MM.1S (cell line): ENCODE measurements at regions not wholly inside any gene's neighbourhood (a gene's known extent, or its start where the extent isn't known, plus 50 kb on each side); places are given as distances from the start of the nearest gene placed in this dataset.

Experiments
- DNase-seq: peaks from one replicate; pipeline ENCODE4 v3.0.0-alpha.2; 2015
- H2AFZ ChIP-seq: fragments of 300-600 bp; sonication (generic); 2 replicates; pipeline ENCODE4 v1.6.0; 2016; ENCODE audit warnings: antibody characterized with exemption, low read length
- H3F3A ChIP-seq: fragments of 300-600 bp; sonication (generic); 2 replicates; pipeline ENCODE4 v1.6.1; 2016; ENCODE audit warnings: mild to moderate bottlenecking, antibody characterized with exemption, low read length, moderate library complexity, mixed read lengths; ENCODE audit not compliant: insufficient read depth
- H3K27ac ChIP-seq: fragments of 300-600 bp; sonication (generic); 2 replicates; pipeline ENCODE4 v1.5.1; 2016; ENCODE audit warnings: mild to moderate bottlenecking, low read length
- H3K27me3 ChIP-seq: fragments of 300-600 bp; sonication (generic); replicated peaks from 2 replicates; pipeline ENCODE4 v1.6.0; 2016; ENCODE audit warnings: low read length; ENCODE audit not compliant: insufficient read depth
- H3K36me3 ChIP-seq: fragments of 300-600 bp; sonication (generic); replicated peaks from 2 replicates; pipeline ENCODE4 v1.6.1; 2016; ENCODE audit warnings: mild to moderate bottlenecking, low read length, mixed read lengths; ENCODE audit not compliant: insufficient read depth
- H3K4me1 ChIP-seq: fragments of 300-600 bp; sonication (generic); 2 replicates; pipeline ENCODE4 v1.6.1; 2016; ENCODE audit warnings: low read length, mixed read lengths
- H3K4me2 ChIP-seq: fragments of 300-600 bp; sonication (generic); 2 replicates; pipeline ENCODE4 v1.6.0; 2016; ENCODE audit warnings: low read depth, low read length
- H3K4me3 ChIP-seq: fragments of 300-600 bp; sonication (generic); 2 replicates; pipeline ENCODE4 v1.5.1; 2016; ENCODE audit warnings: low read length, mixed read lengths
- H3K79me2 ChIP-seq: fragments of 300-600 bp; sonication (generic); 2 replicates; pipeline ENCODE4 v1.6.1; 2016; ENCODE audit warnings: mixed run types, low read length, mixed read lengths
- H3K9ac ChIP-seq: fragments of 300-600 bp; sonication (generic); 2 replicates; pipeline ENCODE4 v1.6.1; 2016; ENCODE audit warnings: low read length, mixed read lengths
- H3K9me2 ChIP-seq: fragments of 300-600 bp; sonication (generic); replicated peaks from 2 replicates; pipeline ENCODE4 v1.6.1; 2016; ENCODE audit warnings: mild to moderate bottlenecking, low read length, mixed read lengths; ENCODE audit not compliant: insufficient read depth
- H3K9me3 ChIP-seq: fragments of 300-600 bp; sonication (generic); replicated peaks from 2 replicates; pipeline ENCODE4 v1.6.1; 2016; ENCODE audit warnings: mild to moderate bottlenecking, low read length, mixed read lengths; ENCODE audit not compliant: insufficient read depth
- H4K20me1 ChIP-seq: fragments of 300-600 bp; sonication (generic); 2 replicates; pipeline ENCODE4 v1.6.1; 2016; ENCODE audit warnings: mild to moderate bottlenecking, low read length, moderate library complexity, mixed read lengths; ENCODE audit not compliant: insufficient read depth
- EZH2 ChIP-seq: fragments of 300-600 bp; sonication (generic); optimal IDR thresholded peaks from 2 replicates; pipeline ENCODE3; 2017; ENCODE audit warnings: low read depth, mild to moderate bottlenecking, antibody characterized with exemption, low read length, mixed read lengths
- EZH2phosphoT487 ChIP-seq: fragments of 300-600 bp; sonication (generic); IDR thresholded peaks from 2 replicates; pipeline ENCODE4 v1.6.1; 2018; ENCODE audit warnings: antibody characterized with exemption, low read length
- TF ChIP-seq, protein P1 (sequence below): fragments of 300-600 bp; sonication (generic); IDR thresholded peaks from 2 replicates; pipeline ENCODE4 v1.5.1; 2016; ENCODE audit warnings: antibody characterized with exemption, low read length, mixed read lengths

DNA sequence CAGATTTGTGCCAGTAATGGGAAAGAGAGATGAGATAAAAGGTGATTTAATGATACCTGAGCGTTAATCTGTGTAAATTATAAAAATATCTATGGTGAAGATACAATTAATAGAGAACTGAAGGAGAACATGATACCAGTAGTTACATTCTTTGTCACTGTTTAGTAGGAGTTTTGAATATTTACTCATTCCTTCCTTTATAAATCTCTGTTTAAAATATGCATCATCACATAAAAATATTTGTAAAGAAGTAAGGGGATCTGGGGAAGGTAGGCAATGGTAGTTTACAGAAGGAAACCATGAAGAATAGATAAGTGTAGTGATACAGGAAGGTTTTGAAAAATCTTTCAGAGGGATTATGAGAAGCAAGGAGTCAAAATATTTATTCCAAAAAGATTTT, 190.6 kb upstream of the PCDH18 start:
- Histone ChIP-seq H3K27me3 (no peaks in the 10 kb centered on the region), H3K4me2 (no peak overlapping the region), H4K20me1 (no peaks in the 10 kb centered on the region), H3K4me3 (no peak overlapping the region), H3K9ac (no peak overlapping the region), H3K79me2 (no peaks in the 10 kb centered on the region), H2AFZ (no peak overlapping the region), H3K9me2 (no peaks in the 10 kb centered on the region), H3F3A (no peaks in the 10 kb centered on the region), H3K36me3 (no peaks in the 10 kb centered on the region), H3K9me3 (no peaks in the 10 kb centered on the region), H3K27ac (no peak overlapping the region), H3K4me1 (no peaks in the 10 kb centered on the region)
- no peak for DNase-seq
- TF ChIP-seq EZH2phosphoT487 (no peak), EZH2 (no peak)
- TF ChIP-seq, protein P1, sequence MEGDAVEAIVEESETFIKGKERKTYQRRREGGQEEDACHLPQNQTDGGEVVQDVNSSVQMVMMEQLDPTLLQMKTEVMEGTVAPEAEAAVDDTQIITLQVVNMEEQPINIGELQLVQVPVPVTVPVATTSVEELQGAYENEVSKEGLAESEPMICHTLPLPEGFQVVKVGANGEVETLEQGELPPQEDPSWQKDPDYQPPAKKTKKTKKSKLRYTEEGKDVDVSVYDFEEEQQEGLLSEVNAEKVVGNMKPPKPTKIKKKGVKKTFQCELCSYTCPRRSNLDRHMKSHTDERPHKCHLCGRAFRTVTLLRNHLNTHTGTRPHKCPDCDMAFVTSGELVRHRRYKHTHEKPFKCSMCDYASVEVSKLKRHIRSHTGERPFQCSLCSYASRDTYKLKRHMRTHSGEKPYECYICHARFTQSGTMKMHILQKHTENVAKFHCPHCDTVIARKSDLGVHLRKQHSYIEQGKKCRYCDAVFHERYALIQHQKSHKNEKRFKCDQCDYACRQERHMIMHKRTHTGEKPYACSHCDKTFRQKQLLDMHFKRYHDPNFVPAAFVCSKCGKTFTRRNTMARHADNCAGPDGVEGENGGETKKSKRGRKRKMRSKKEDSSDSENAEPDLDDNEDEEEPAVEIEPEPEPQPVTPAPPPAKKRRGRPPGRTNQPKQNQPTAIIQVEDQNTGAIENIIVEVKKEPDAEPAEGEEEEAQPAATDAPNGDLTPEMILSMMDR: no peak

DNA sequence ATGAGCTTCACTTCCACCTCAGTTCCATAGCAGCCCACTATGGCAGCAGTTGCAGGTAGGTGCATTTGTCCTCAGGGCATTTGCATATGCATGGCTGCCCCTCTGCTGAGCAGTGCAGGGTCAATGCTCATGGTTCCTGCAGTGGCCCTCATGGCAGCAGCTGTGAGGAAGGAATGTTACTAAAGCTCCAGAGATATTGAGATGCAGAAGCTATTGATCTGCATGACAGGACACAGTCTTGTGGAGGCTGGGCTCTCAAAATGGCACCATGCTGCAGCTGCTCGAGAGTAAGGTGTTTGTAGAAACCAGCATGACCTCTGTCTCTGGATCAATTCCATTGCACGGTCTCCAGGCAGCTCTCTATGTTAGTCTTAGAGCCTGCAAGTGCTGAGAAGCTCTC, 179.2 kb upstream of the PCDH18 start:
- no peak overlapping the region for H3K4me2 ChIP-seq

DNA sequence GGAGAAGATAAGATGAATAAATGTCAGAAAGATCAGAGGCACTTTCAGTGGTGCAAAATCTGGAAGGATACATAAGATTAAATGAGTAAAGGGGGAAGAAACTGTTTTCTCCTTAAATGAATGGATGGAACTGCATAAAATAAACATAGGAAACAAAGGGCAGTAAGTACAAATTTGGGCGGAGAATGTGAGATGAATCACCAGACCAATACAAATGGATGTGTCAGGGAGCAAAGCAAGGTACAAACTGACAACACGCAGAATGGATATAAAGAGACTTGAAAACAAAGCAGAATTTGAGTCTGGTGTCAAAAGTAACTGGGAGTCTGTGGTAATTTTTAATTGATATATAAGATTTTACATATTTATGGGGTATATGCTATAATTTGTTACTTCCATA, 175.3 kb upstream of the PCDH18 start:
- Histone ChIP-seq H4K20me1 (no peaks in the 10 kb centered on the region), H3K9me3 (no peaks in the 10 kb centered on the region), H3K27me3 (no peaks in the 10 kb centered on the region), H3K9me2 (no peaks in the 10 kb centered on the region), H2AFZ (no peak overlapping the region), H3K4me3 (no peak overlapping the region), H3K27ac (no peak overlapping the region), H3F3A (no peaks in the 10 kb centered on the region), H3K36me3 (no peaks in the 10 kb centered on the region), H3K79me2 (no peaks in the 10 kb centered on the region), H3K4me2 (no peak overlapping the region), H3K4me1 (no peaks in the 10 kb centered on the region), H3K9ac (no peak overlapping the region)
- no peak for DNase-seq
- TF ChIP-seq, protein P1: no peak
- no peak for TF ChIP-seq EZH2
- no peak for TF ChIP-seq EZH2phosphoT487

More for the DNA sequence above, 179.2 kb upstream of the PCDH18 start:
- H3K4me3 ChIP-seq: no peak overlapping the region
- H3K36me3 ChIP-seq: no peaks in the 10 kb centered on the region
- H4K20me1 ChIP-seq: no peaks in the 10 kb centered on the region
- H3K9ac ChIP-seq: no peak overlapping the region
- no peaks in the 10 kb centered on the region for H3K27me3 ChIP-seq
- no peaks in the 10 kb centered on the region for H3K9me3 ChIP-seq
- H3K79me2 ChIP-seq: no peaks in the 10 kb centered on the region
- H3K27ac ChIP-seq: no peak overlapping the region
- no peak for DNase-seq
- H3F3A ChIP-seq: no peaks in the 10 kb centered on the region
- no peak for TF ChIP-seq EZH2phosphoT487
- TF ChIP-seq EZH2: no peak
- H3K9me2 ChIP-seq: no peaks in the 10 kb centered on the region
- no peak overlapping the region for H2AFZ ChIP-seq
- H3K4me1 ChIP-seq: no peaks in the 10 kb centered on the region

DNA sequence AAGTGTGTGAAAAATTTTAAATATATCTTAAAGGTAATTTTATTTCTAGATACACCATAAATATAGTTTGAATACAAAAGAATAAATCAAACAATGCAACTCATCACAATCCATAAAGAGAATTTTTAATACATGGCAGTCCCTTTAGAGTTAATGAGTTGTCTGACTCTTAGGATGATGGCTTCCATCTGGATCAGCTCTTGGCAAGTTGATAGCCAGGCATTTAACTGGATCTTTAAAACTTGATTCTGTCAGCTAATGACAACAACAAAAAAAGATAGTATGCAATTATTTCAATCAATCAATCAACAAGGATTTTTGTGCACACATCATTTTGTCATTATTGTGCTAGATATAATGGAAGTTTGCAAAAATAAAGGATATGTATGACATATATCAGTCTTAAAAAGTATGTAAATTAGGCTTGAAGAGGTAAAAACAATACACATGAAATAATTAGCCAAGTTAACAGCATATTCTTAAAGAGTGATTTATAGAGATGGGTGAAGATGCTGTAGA, 174.9 kb upstream of the PCDH18 start:
- Histone ChIP-seq H3K4me1 (no peaks in the 10 kb centered on the region), H3K4me2 (no peak overlapping the region), H4K20me1 (no peaks in the 10 kb centered on the region), H3K9me2 (no peaks in the 10 kb centered on the region), H3K27me3 (no peaks in the 10 kb centered on the region), H3K79me2 (no peaks in the 10 kb centered on the region), H3K36me3 (no peaks in the 10 kb centered on the region), H3K27ac (no peak overlapping the region), H3F3A (no peaks in the 10 kb centered on the region), H3K9me3 (no peaks in the 10 kb centered on the region), H3K9ac (no peak overlapping the region), H3K4me3 (no peak overlapping the region), H2AFZ (no peak overlapping the region)
- TF ChIP-seq EZH2 (no peak), EZH2phosphoT487 (no peak)
- TF ChIP-seq, protein P1: no peak
- DNase-seq: no peak
